Thoracic aorta (tissue), 2 donors: ENCODE measurements at regions not wholly inside any gene's neighbourhood (a gene's known extent, or its start where the extent isn't known, plus 50 kb on each side); places are given as distances from the start of the nearest gene placed in this dataset.
"Not testable (repeated sequence)": the region's sequence is repeated elsewhere in the genome, so short reads cannot be mapped to it uniquely, and the experiment has no call there.

Source experiments
- ATAC-seq: fragments of 150-250 bp; one replicate; pipeline ENCODE4 v1.8.0; 2017; ENCODE audit warnings: low read depth; ENCODE audit not compliant: insufficient number of reproducible peaks, low FRiP score
- DNase-seq: peaks from one replicate; pipeline ENCODE4 v3.0.0-alpha.2; 2020; ENCODE audit warnings: low spot score
- H3K27ac ChIP-seq, 2 donors: fragments of 200-600 bp; sonication (generic); 1 replicate in 1 of 2; 2 replicates in 1 of 2; pipeline ENCODE4 v1.5.1; 2016; ENCODE audit warnings: mild to moderate bottlenecking in 2 of 2, moderate library complexity in 2 of 2
- H3K27me3 ChIP-seq: fragments of 200-600 bp; sonication (generic); replicated peaks from 2 replicates; pipeline ENCODE4 v1.6.0; 2016; ENCODE audit warnings: mild to moderate bottlenecking; ENCODE audit not compliant: insufficient read depth
- H3K36me3 ChIP-seq: fragments of 200-600 bp; sonication (generic); one replicate; pipeline ENCODE4 v1.5.1; 2016
- H3K4me1 ChIP-seq, 2 donors: fragments of 200-600 bp; sonication (generic); 1 replicate in 1 of 2; 2 replicates in 1 of 2; pipeline versions ENCODE4 v1.5.1 to v1.6.0; 2016; ENCODE audit warnings: low read depth in 2 of 2, mild to moderate bottlenecking in 1 of 2; ENCODE audit not compliant: control insufficient read depth in 1 of 2
- H3K4me3 ChIP-seq: fragments of 200-600 bp; sonication (generic); 2 replicates; pipeline ENCODE4 v1.5.1; 2016; ENCODE audit warnings: mild to moderate bottlenecking
- H3K9me3 ChIP-seq: fragments of 200-600 bp; sonication (generic); 2 replicates; pipeline ENCODE4 v1.5.1; 2016
- CTCF ChIP-seq: fragments of 200-600 bp; sonication (generic); IDR thresholded peaks from one replicate; pipeline ENCODE4 v1.5.1; 2019; ENCODE audit warnings: antibody characterized with exemption

DNA sequence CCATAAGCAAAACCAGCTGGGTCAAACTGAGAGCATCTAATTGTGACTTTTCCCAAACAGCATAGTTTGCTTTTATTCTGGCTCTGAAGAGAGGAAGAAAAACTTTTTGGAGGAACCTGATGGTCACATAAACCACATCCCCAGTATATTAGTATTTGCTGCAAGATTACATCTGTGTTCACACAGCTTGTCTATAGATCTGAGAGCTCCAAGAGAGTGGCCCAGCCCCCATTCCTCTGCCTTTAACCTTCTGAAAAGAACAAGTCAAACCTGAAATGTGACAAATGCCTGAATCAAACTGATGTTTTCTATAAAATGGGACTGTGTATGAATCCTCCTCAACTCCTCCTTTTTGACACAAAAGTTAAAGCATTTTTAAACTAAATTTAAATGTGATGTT lies 435.2 kb downstream of the ZNF479 start:
- not testable (repeated sequence) for H3K9me3 ChIP-seq, DNase-seq, ATAC-seq, H3K36me3 ChIP-seq, H3K4me1 ChIP-seq, H3K4me3 ChIP-seq, H3K27me3 ChIP-seq, H3K27ac ChIP-seq

DNA sequence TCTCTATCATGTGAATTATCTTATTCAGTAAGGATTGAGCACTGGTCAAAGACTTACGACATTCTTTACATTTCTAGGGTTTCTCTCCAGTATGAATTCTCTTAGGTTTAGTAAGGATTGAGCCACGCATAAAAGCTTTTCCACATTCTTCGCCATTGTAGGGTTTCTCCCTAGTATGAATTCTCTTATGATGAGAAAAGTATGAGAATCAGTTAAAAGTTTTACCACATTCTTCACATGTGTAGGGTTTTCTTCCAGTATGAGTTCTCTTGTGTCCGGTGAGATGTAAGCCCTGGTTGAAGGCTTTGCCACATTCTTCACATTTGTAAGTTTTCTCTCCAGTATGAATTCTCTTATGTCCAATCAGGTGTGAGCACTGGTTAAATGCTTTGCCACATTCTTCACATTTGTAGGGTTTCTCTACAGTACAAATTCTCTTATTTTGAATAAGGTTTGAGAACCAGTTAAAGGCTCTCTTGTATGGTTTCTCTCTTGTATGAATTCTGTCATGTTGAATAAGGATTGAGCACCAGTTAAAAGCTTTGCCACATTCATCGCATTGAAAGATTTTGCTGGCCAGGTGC lies 445.9 kb downstream of the ZNF479 start:
- Histone ChIP-seq H3K9me3 (peaks cover 28% of the 10 kb centered on the region), H3K4me1 (no peaks in the 10 kb centered on the region), H3K27ac (no peak overlapping the region), H3K27me3 (no peaks in the 10 kb centered on the region), H3K36me3 (no peaks in the 10 kb centered on the region), H3K4me3 (no peak overlapping the region)
- DNase-seq (no peak), ATAC-seq (no peak)
- no peak for TF ChIP-seq CTCF

DNA sequence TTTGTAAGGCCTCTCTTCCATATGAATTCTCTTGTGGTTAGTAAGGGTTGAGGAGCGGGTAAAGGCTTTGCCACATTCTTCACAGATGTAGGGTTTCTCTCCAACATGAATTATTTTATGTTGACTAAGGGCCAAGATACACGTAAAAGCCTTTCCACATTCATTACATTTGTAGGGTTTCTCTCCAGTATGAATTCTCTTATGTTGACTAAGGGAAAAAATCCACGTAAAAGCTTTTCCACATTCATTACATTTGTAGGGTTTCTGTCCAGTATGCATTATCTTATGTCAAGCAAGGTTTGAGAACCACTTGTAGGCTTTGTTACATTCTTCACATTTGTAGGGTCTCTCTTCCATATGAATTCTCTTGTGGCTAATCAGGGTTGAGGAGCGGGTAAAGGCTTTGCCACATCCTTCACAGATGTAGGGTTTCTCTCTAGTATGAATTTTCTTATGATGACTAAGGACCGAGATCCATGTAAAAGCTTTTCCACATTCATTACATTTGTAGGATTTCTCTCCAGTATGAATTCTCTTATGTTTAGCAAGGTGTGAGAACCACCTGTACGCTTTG lies 493.0 kb downstream of the ZNF479 start:
- no peaks in the 10 kb centered on the region for H3K36me3 ChIP-seq
- no peak overlapping the region for H3K27ac ChIP-seq
- TF ChIP-seq CTCF: no peak
- H3K27me3 ChIP-seq: no peaks in the 10 kb centered on the region
- no peak overlapping the region for H3K4me3 ChIP-seq
- no peaks in the 10 kb centered on the region for H3K4me1 ChIP-seq
- DNase-seq (no peak), ATAC-seq (no peak)
- peaks cover 41% of the 10 kb centered on the region for H3K9me3 ChIP-seq

GRCh38 chr7:56609852-56610355 lies 493.7 kb upstream of the NUPR2 start:
- Histone ChIP-seq H3K9me3 (no peaks in the 10 kb centered on the region), H3K27ac (no peak overlapping the region), H3K27me3 (no peaks in the 10 kb centered on the region), H3K36me3 (no peaks in the 10 kb centered on the region), H3K4me3 (no peak overlapping the region), H3K4me1 (no peaks in the 10 kb centered on the region)
- no peak for TF ChIP-seq CTCF
- no peak for DNase-seq
- no peak for ATAC-seq

GRCh38 chr7:56605146-56605545 lies 488.9 kb upstream of the NUPR2 start:
- no peak for ATAC-seq
- no peak overlapping the region for H3K27ac ChIP-seq
- H3K4me3 ChIP-seq: no peak overlapping the region
- no peaks in the 10 kb centered on the region for H3K27me3 ChIP-seq
- no peaks in the 10 kb centered on the region for H3K9me3 ChIP-seq
- DNase-seq: no peak
- TF ChIP-seq CTCF: no peak
- no peaks in the 10 kb centered on the region for H3K4me1 ChIP-seq
- H3K36me3 ChIP-seq: no peaks in the 10 kb centered on the region

- no peak for ATAC-seq
- H3K4me3 ChIP-seq: no peak overlapping the region
- no peaks in the 10 kb centered on the region for H3K27me3 ChIP-seq
- no peak for TF ChIP-seq CTCF
- H3K9me3 ChIP-seq: no peaks in the 10 kb centered on the region
- H3K36me3 ChIP-seq: no peaks in the 10 kb centered on the region
- no peak for DNase-seq
- H3K4me1 ChIP-seq: no peaks in the 10 kb centered on the region
- no peak overlapping the region for H3K27ac ChIP-seq
These were observed 462.4 kb upstream of the NUPR2 start for GRCh38 chr7:56578612-56579011.
